H9 (cell line): ENCODE measurements at regions not wholly inside any gene's neighbourhood (a gene's known extent, or its start where the extent isn't known, plus 50 kb on each side); places are given as distances from the start of the nearest gene placed in this dataset.

Experiments
- DNase-seq: peaks from one replicate; pipeline ENCODE4 v3.0.0-alpha.2; 2017
- H2AFZ ChIP-seq: one replicate; pipeline ENCODE4 v1.6.1; 2013; ENCODE audit warnings: mild to moderate bottlenecking, low read length, control low read depth, moderate library complexity
- H2AK5ac ChIP-seq: 2 replicates; pipeline ENCODE4 v1.6.1; 2013; ENCODE audit warnings: low read length, control low read depth, mixed read lengths; ENCODE audit not compliant: insufficient read length
- H2BK120ac ChIP-seq: one replicate; pipeline ENCODE4 v1.6.1; 2013; ENCODE audit warnings: low read depth, mild to moderate bottlenecking, low read length, control low read depth, inconsistent platforms; ENCODE audit not compliant: poor library complexity, severe bottlenecking
- H2BK12ac ChIP-seq: 2 replicates; pipeline ENCODE4 v1.6.1; 2013; ENCODE audit warnings: low read length, control low read depth, mixed read lengths, low read depth; ENCODE audit not compliant: insufficient read length
- H2BK15ac ChIP-seq: 2 replicates; pipeline ENCODE4 v1.6.1; 2013; ENCODE audit warnings: low read depth, low read length, control low read depth
- H2BK20ac ChIP-seq: one replicate; pipeline ENCODE4 v1.6.1; 2013; ENCODE audit warnings: low read depth, mild to moderate bottlenecking, low read length, control low read depth, inconsistent platforms; ENCODE audit not compliant: poor library complexity, severe bottlenecking
- H2BK5ac ChIP-seq: 2 replicates; pipeline ENCODE4 v1.6.1; 2013; ENCODE audit warnings: low read length, control low read depth, mixed read lengths; ENCODE audit not compliant: insufficient read length
- H3K14ac ChIP-seq: 2 replicates; pipeline ENCODE4 v1.6.1; 2013; ENCODE audit warnings: low read length, control low read depth; ENCODE audit not compliant: insufficient read depth
- H3K18ac ChIP-seq: 2 replicates; pipeline ENCODE4 v1.6.1; 2013; ENCODE audit warnings: low read depth, mild to moderate bottlenecking, mixed read lengths, low read length, control low read depth; ENCODE audit not compliant: insufficient read length
- H3K23ac ChIP-seq: 2 replicates; pipeline ENCODE4 v1.6.1; 2013; ENCODE audit warnings: low read length, control low read depth, mixed read lengths, low read depth; ENCODE audit not compliant: insufficient read length
- H3K23me2 ChIP-seq: 2 replicates; pipeline ENCODE4 v1.6.1; 2013; ENCODE audit warnings: low read depth, mild to moderate bottlenecking, mixed read lengths, low read length, control low read depth; ENCODE audit not compliant: insufficient read length, poor library complexity, severe bottlenecking
- H3K27ac ChIP-seq: 2 replicates; pipeline ENCODE4 v1.5.1; 2013; ENCODE audit warnings: low read length, control low read depth, mixed read lengths, low read depth; ENCODE audit not compliant: insufficient read length
- H3K27me3 ChIP-seq: 2 replicates; pipeline ENCODE4 v1.6.1; 2013; ENCODE audit warnings: low read length, control low read depth, inconsistent platforms; ENCODE audit not compliant: insufficient read depth
- H3K4ac ChIP-seq: 2 replicates; pipeline ENCODE4 v1.6.1; 2013; ENCODE audit warnings: low read depth, mild to moderate bottlenecking, control low read depth, inconsistent platforms, low read length, moderate library complexity
- H3K4me1 ChIP-seq: 2 replicates; pipeline ENCODE4 v1.6.1; 2013; ENCODE audit warnings: low read length, control low read depth, inconsistent platforms; ENCODE audit not compliant: insufficient read depth
- H3K4me2 ChIP-seq: 2 replicates; pipeline ENCODE4 v1.6.1; 2013; ENCODE audit warnings: low read length, control low read depth, mixed read lengths; ENCODE audit not compliant: insufficient read length, insufficient read depth
- H3K56ac ChIP-seq: 2 replicates; pipeline ENCODE4 v1.6.1; 2013; ENCODE audit warnings: low read depth, mild to moderate bottlenecking, mixed read lengths, low read length, control low read depth; ENCODE audit not compliant: insufficient read length
- H3K79me1 ChIP-seq: 2 replicates; pipeline ENCODE4 v1.6.1; 2013; ENCODE audit warnings: low read depth, mild to moderate bottlenecking, moderate library complexity, low read length, control low read depth, inconsistent platforms; ENCODE audit not compliant: insufficient read depth, poor library complexity, severe bottlenecking
- H3K79me2 ChIP-seq: 2 replicates; pipeline ENCODE4 v1.6.1; 2013; ENCODE audit warnings: low read length, control low read depth, inconsistent platforms; ENCODE audit not compliant: insufficient read depth
- H3K9ac ChIP-seq: 2 replicates; pipeline ENCODE4 v1.6.1; 2013; ENCODE audit warnings: low read length, control low read depth, mixed read lengths; ENCODE audit not compliant: insufficient read length; ENCODE audit errors: extremely low read depth
- H3K9me3 ChIP-seq: one replicate; pipeline ENCODE4 v1.6.1; 2013; ENCODE audit warnings: low read depth, low read length, inconsistent platforms; ENCODE audit not compliant: control insufficient read depth
- H3T11ph ChIP-seq: one replicate; pipeline ENCODE4 v1.6.1; 2013; ENCODE audit warnings: mild to moderate bottlenecking, low read length, control low read depth, inconsistent platforms
- H4K20me1 ChIP-seq: one replicate; pipeline ENCODE4 v1.6.1; 2013; ENCODE audit not compliant: control insufficient read depth, insufficient read length, insufficient read depth
- H4K5ac ChIP-seq: 2 replicates; pipeline ENCODE4 v1.6.1; 2013; ENCODE audit warnings: low read depth, mild to moderate bottlenecking, mixed read lengths, low read length, control low read depth; ENCODE audit not compliant: insufficient read length
- H4K8ac ChIP-seq: replicated peaks from 2 replicates; pipeline ENCODE4 v1.6.1; 2013; ENCODE audit warnings: low read length, control low read depth, mixed read lengths, low read depth; ENCODE audit not compliant: insufficient read length
- H4K91ac ChIP-seq: 2 replicates; pipeline ENCODE4 v1.6.1; 2013; ENCODE audit warnings: low read depth, mild to moderate bottlenecking, moderate library complexity, mixed read lengths, low read length, control low read depth; ENCODE audit not compliant: insufficient read length
- H3K27ac Mint-ChIP-seq, 3 experiments: 2 replicates in 2 of 3; 3 replicates in 1 of 3; pipeline ENCODE4 v1.8.0; 2020 to 2021; ENCODE audit warnings: mixed read lengths in 3 of 3, mild to moderate bottlenecking in 1 of 3, moderate library complexity in 1 of 3
- H3K27me3 Mint-ChIP-seq: 2 replicates; pipeline ENCODE4 v1.8.0; 2021; ENCODE audit warnings: low read depth, mild to moderate bottlenecking, moderate library complexity, mixed read lengths
- H3K36me3 Mint-ChIP-seq, 3 experiments: 2 replicates in 2 of 3; 3 replicates in 1 of 3; pipeline ENCODE4 v1.8.0; 2020 to 2021; ENCODE audit warnings: low read depth in 3 of 3, mixed read lengths in 3 of 3; ENCODE audit not compliant: insufficient read depth in 1 of 3
- H3K4me1 Mint-ChIP-seq, 2 experiments: 2 replicates each; pipeline ENCODE4 v1.8.0; 2020; ENCODE audit warnings: mixed read lengths in 2 of 2
- H3K4me3 Mint-ChIP-seq, 2 experiments: 2 replicates in 1 of 2; 3 replicates in 1 of 2; pipeline ENCODE4 v1.8.0; 2020 to 2021; ENCODE audit warnings: mild to moderate bottlenecking in 2 of 2, mixed read lengths in 2 of 2, moderate library complexity in 1 of 2
- H3K9me3 Mint-ChIP-seq, 2 experiments: 2 replicates in 1 of 2; 3 replicates in 1 of 2; pipeline ENCODE4 v1.8.0; 2020; ENCODE audit warnings: mild to moderate bottlenecking in 2 of 2, mixed read lengths in 2 of 2, moderate library complexity in 1 of 2
- CTCF ChIP-seq: fragments of 200-600 bp; sonication (generic); conservative IDR thresholded peaks from 3 replicates; pipeline ENCODE4 v1.8.0; 2021; ENCODE audit warnings: antibody characterized with exemption, mild to moderate bottlenecking
- WGBS: extraction: QIAGEN DNeasy Blood & Tissue Kit; methylation state at CpG from one replicate; pipeline ENCODE4 v1.1.7; 2013; ENCODE audit warnings: missing lambda C conversion rate, low lambda C conversion rate, mixed read lengths; ENCODE audit not compliant: insufficient read length; ENCODE audit errors: extremely low coverage; 5-methylcytosine and 5-hydroxymethylcytosine counted together

- H3K36me3 Mint-ChIP-seq = no peaks in the 10 kb centered on the region
- no peak overlapping the region for H2BK120ac ChIP-seq
- H4K5ac ChIP-seq = no peak overlapping the region
- no peak overlapping the region for H3K14ac ChIP-seq
- no peak for TF ChIP-seq CTCF
- H3K27ac Mint-ChIP-seq = peak overlapping the region; percentile 19 to 88 (median 55); a peak in 4 of 7 replicates
- H3K27me3 ChIP-seq = no peaks in the 10 kb centered on the region
- no peak overlapping the region for H2AK5ac ChIP-seq
- H3K4me2 ChIP-seq = no peak overlapping the region
- H3K23me2 ChIP-seq = no peaks in the 10 kb centered on the region
- no peak overlapping the region for H3K9ac ChIP-seq
- H4K91ac ChIP-seq = no peak overlapping the region
- no peak overlapping the region for H3K23ac ChIP-seq
- H2BK12ac ChIP-seq = no peak overlapping the region
- H3K4ac ChIP-seq = no peak overlapping the region
- H2BK15ac ChIP-seq = no peak overlapping the region
- H4K8ac ChIP-seq = no peak overlapping the region
- no peaks in the 10 kb centered on the region for H3K79me2 ChIP-seq
- H3K4me1 ChIP-seq = no peaks in the 10 kb centered on the region
- H3K18ac ChIP-seq = no peak overlapping the region
- no peak overlapping the region for H2BK20ac ChIP-seq
- no peak overlapping the region for H3K27ac ChIP-seq
- whole genome bisulfite sequencing = no CpG with 5 or more reads among the region's 3 CpGs
- H3K9me3 Mint-ChIP-seq = no peaks in the 10 kb centered on the region
- peaks cover 2% of the 10 kb centered on the region; the same call in 1 of the 2 replicates for H3K27me3 Mint-ChIP-seq
- H3K79me1 ChIP-seq = no peaks in the 10 kb centered on the region
- no peaks in the 10 kb centered on the region for H3K9me3 ChIP-seq
- peak overlapping the region in 1 of 2 experiments; percentile 53; a peak in 2 of 5 replicates for H3K4me3 Mint-ChIP-seq
- no peak overlapping the region for H3K56ac ChIP-seq
- H4K20me1 ChIP-seq = no peaks in the 10 kb centered on the region
- peaks cover 20 to 22% of the 10 kb centered on the region in 2 experiments for H3K4me1 Mint-ChIP-seq
- no peak overlapping the region for H3T11ph ChIP-seq
- no peak overlapping the region for H2BK5ac ChIP-seq
- DNase-seq = no peak
- no peak overlapping the region for H2AFZ ChIP-seq
These were observed 1814.7 kb upstream of the CELF4 start for GRCh38 chr18:39380186-39380725.
